Activated CD4-positive, alpha-beta memory T cell treated with anti-CD3 and anti-CD28 coated beads for 36 hours (primary cell): ENCODE measurements at regions not wholly inside any gene's neighbourhood (a gene's known extent, or its start where the extent isn't known, plus 50 kb on each side); places are given as distances from the start of the nearest gene placed in this dataset.

Source experiments
- CTCF ChIA-PET: fragments of 350-600 bp; sonication (Branson Sonifier 250); formaldehyde crosslinking; loops from one replicate; lab custom pipeline; 2021; ENCODE audit warnings: antibody characterized with exemption, inconsistent platforms; lab: Charles Lee
- POLR2A ChIA-PET: fragments of 350-600 bp; sonication (Branson Sonifier 250); formaldehyde crosslinking; loops from one replicate; lab custom pipeline; 2021; ENCODE audit warnings: antibody characterized with exemption; lab: Charles Lee
- DNase-seq: peaks from one replicate; pipeline ENCODE4 v3.0.0-alpha.2; 2020
- H3K27ac Mint-ChIP-seq: one replicate; pipeline ENCODE4 v1.8.0; 2021; ENCODE audit warnings: mixed read lengths
- H3K27me3 Mint-ChIP-seq: one replicate; pipeline ENCODE4 v1.8.0; 2021; ENCODE audit warnings: mixed read lengths
- H3K36me3 Mint-ChIP-seq: one replicate; pipeline ENCODE4 v1.8.0; 2021; ENCODE audit warnings: mixed read lengths
- H3K4me1 Mint-ChIP-seq: one replicate; pipeline ENCODE4 v1.8.0; 2021; ENCODE audit warnings: low read depth, mixed read lengths
- H3K4me3 Mint-ChIP-seq: one replicate; pipeline ENCODE4 v1.8.0; 2021; ENCODE audit warnings: mild to moderate bottlenecking, mixed read lengths
- H3K9me3 Mint-ChIP-seq: one replicate; pipeline ENCODE4 v1.8.0; 2021; ENCODE audit warnings: mixed read lengths
- intact Hi-C: fragments of 100-400 bp; cut with micrococcal nuclease; formaldehyde crosslinking; loops from one replicate; pipeline ENCODE4 v1.15.1; 2023

DNA sequence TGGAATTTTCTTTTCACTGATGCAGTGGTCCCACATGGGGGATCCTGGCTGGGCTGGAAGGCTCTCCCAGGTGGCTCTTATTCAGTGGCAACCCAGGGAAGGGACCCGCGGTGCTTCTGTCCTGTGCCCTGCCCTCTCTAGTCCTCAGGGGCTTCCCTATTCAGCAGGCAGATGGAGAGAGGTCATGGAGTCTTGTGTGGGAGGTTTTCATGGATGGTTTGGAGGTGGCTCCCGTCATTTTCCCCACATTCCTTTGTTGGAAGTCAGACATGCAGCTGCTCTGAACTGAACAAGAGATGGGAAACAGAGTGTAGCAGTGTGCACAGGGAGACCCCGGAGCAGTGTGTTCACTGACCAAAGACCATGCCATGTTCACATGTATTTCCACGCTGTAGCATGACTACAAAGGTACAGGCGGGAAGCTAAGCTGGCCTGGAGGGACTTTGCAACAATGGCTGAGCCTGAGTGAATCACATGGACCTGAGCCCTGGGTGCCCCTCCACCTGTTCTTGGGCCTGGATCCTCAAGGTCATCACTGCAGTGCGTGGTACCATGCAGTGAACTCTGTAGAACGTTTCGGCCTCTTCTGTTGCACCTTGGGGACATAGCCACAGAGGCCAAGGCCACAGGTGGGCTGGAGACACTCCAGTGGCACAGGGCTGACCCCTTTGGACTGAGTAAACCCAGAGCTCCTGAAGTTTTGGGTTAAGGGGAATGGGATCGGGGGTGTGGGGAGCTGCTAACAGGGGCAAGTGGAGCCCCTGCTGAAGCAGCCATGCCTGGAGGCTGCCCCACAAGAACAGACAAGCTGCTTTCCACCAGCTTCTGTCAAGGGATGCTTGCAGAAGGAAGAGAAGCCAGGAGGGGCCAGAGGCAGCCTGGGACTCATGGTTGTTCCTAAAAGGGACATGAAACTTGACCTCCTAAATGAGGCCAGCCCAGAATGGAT, 123.0 kb downstream of the ASB7 start:
- H3K36me3 Mint-ChIP-seq: no peaks in the 10 kb centered on the region
- ChIA-PET CTCF (no interaction called here), POLR2A (no interaction called here)
- H3K4me3 Mint-ChIP-seq: no peak overlapping the region
- peaks cover 3% of the 10 kb centered on the region for H3K4me1 Mint-ChIP-seq
- H3K27ac Mint-ChIP-seq: no peak overlapping the region
- H3K9me3 Mint-ChIP-seq: no peaks in the 10 kb centered on the region
- H3K27me3 Mint-ChIP-seq: no peaks in the 10 kb centered on the region
- intact Hi-C loops: no loop called here
- DNase-seq: no peak

DNA sequence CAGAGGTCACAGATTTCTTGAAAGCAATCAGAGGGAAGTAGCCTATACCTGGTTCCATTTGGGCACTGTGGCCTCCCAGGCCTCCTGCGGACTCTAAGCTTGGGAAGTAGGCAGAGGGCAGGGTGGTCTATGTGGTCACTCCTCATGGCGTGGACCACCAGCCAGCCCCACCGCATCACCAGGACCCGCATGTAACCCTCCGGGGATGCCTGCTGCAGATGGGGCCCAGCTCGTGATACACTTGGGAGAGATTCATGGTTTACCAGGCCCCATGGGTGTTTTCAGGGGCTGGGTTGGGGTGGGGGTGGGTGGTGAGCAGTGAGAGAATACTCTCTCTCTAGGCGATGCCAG, 123.7 kb downstream of the ASB7 start:
- no peak overlapping the region for H3K27ac Mint-ChIP-seq
- CTCF ChIA-PET: interaction anchor here (0.6 kb wide), 1 partner anchor 260 kb away, joined by 3 read pairs; no protein-coding TSS in a partner anchor
- H3K27me3 Mint-ChIP-seq: no peaks in the 10 kb centered on the region
- H3K4me1 Mint-ChIP-seq: peaks cover 3% of the 10 kb centered on the region
- no peak for DNase-seq
- POLR2A ChIA-PET: no interaction called here
- intact Hi-C loops: no loop called here
- H3K9me3 Mint-ChIP-seq: no peaks in the 10 kb centered on the region
- H3K36me3 Mint-ChIP-seq: no peaks in the 10 kb centered on the region
- no peak overlapping the region for H3K4me3 Mint-ChIP-seq

DNA sequence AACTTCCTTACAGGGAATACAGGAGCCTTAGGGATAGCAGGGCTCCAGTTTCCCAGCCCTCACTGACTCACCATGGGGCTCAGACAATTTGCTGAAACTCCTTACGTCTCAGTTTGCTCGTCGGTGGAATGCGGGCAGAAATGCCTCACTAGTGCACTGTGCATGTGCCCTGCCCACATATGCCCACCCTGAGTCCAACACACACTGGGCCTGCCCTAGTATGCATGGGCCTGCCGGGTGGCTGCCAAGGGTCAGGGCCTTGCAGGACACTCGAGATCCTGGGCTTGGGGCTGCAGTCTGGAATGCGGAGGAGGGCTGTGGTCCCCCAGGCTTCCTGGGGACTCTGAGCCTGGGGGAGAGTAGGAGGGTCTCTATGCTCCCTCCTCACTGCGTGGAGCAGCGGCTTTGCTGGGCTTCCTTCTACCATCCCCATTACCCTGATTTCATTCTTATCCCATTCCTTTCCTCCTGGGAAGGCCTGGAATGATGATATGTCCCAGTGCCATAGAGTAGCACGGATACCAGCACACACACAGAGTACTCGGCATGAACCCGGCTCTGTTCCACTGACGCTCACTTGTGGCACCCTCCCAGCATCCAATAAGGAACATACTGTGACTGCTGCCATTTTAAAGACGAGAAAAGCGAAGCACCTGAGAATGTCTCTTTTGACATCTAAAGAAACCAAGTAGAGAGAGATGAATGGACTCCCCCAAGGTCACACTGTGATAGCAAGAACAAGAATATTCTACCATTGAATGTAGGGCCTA, 124.2 kb downstream of the ASB7 start:
- no peak overlapping the region for H3K4me3 Mint-ChIP-seq
- no peaks in the 10 kb centered on the region for H3K9me3 Mint-ChIP-seq
- intact Hi-C loops: no loop called here
- no peak overlapping the region for H3K27ac Mint-ChIP-seq
- H3K27me3 Mint-ChIP-seq: no peaks in the 10 kb centered on the region
- ChIA-PET POLR2A (no interaction called here), CTCF (interaction anchor here (0.6 kb wide), 1 partner anchor 259 kb away, joined by 3 read pairs; no protein-coding TSS in a partner anchor)
- peaks cover 3% of the 10 kb centered on the region for H3K4me1 Mint-ChIP-seq
- no peaks in the 10 kb centered on the region for H3K36me3 Mint-ChIP-seq
- no peak for DNase-seq

DNA sequence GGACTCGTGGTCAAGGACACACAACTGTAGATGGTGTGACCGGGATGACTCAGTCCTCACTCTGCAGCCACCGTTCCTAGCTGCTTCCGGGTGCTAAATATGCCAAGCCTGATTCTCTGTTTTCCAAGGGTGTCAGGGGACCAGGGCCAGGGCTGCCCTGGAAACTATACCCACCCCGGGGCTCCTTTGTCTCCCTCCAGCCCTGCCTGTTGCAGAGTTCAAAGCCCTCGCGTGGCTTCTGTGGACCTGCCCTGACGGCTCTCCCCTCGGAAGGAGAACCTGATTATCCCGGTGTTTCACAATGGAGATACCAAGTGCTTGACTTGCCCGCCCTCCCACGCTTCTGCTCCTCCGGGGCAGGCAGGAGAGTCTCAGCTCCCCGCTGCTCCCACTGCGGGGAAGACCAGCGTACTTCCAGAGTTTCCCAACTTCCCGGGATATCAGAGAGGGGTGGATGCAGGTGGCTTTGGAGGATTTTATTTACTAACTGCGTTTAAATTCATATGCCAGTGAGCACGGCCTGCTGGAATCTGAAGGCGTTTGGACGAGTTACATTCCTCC, 125.0 kb downstream of the ASB7 start:
- Mint-ChIP-seq H3K36me3 (no peaks in the 10 kb centered on the region), H3K4me3 (no peak overlapping the region), H3K27me3 (no peaks in the 10 kb centered on the region), H3K27ac (no peak overlapping the region), H3K4me1 (no peaks in the 10 kb centered on the region), H3K9me3 (no peaks in the 10 kb centered on the region)
- POLR2A ChIA-PET: no interaction called here
- intact Hi-C loops: no loop called here
- no peak for DNase-seq
- CTCF ChIA-PET: no interaction called here

DNA sequence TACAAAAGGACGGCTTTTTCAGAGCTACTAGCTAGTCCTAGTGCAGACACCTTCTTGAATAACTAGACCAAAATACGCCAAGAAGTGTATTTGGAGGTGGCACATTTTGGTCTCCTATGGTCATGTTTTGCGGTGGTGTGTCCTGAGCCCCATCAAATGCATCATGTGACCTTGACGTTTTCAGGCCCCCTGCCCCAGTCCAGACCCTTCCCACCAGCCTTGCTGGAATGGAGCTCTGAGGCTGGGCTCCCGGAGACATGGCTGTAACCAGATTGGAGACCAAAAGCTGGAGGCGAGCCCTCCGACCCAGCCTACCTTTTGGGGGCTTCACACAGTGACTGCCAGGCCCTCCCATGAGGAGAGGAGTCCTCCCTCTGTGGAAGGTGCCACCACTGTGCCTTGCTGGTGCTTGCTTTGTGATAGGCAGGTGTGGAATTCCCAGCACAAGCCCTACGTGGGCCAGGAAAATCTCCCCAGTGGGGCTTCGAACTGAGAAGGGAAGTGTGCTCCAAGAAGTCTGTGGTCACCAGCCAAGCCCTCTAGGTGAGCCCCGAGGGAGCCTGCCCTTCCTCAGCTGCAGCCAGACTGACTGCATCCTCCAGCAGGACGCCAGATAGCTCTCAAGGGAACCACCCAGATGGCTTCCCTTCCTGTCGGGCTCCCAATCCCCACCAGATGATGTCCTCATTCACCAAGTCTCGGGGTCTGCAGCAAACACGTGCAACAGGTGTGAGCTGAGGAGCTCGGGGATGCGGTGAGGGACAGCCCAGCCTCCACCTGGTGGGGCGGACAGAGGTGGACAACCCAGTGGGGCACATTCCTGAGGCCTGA, 126.2 kb downstream of the ASB7 start:
- Mint-ChIP-seq H3K36me3 (no peaks in the 10 kb centered on the region), H3K4me1 (no peaks in the 10 kb centered on the region), H3K27me3 (no peaks in the 10 kb centered on the region), H3K27ac (no peak overlapping the region), H3K4me3 (no peak overlapping the region), H3K9me3 (no peaks in the 10 kb centered on the region)
- intact Hi-C loops: no loop called here
- no peak for DNase-seq
- ChIA-PET CTCF (interaction anchor here (1.0 kb wide), 1 partner anchor 144 kb away, joined by 3 read pairs; no protein-coding TSS in a partner anchor), POLR2A (no interaction called here)

DNA sequence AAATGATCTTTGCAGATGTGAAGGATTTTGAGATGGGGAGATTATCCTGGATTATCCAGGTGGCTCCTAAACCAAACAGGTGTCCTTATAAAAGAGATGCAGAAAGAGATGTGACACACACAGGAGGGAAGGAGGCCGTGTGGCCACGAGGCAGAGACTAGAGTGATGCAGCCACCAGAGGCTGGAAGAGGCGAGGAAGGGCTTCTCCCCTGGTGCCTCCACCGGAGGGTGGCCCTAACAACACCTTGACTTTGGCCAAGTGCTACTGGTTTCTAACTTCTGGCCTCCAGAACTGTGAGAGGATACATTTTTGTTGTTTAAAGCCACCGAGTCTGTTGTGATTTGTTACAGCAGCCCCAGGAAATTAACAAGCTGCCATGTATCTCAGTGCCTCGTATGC, 127.1 kb downstream of the ASB7 start:
- Mint-ChIP-seq H3K4me3 (no peak overlapping the region), H3K36me3 (no peaks in the 10 kb centered on the region), H3K4me1 (no peaks in the 10 kb centered on the region), H3K27ac (no peak overlapping the region), H3K9me3 (no peaks in the 10 kb centered on the region), H3K27me3 (no peaks in the 10 kb centered on the region)
- CTCF ChIA-PET: interaction anchor here (1.0 kb wide), 1 partner anchor 143 kb away, joined by 3 read pairs; no protein-coding TSS in a partner anchor
- intact Hi-C loops: no loop called here
- DNase-seq: no peak
- POLR2A ChIA-PET: no interaction called here

DNA sequence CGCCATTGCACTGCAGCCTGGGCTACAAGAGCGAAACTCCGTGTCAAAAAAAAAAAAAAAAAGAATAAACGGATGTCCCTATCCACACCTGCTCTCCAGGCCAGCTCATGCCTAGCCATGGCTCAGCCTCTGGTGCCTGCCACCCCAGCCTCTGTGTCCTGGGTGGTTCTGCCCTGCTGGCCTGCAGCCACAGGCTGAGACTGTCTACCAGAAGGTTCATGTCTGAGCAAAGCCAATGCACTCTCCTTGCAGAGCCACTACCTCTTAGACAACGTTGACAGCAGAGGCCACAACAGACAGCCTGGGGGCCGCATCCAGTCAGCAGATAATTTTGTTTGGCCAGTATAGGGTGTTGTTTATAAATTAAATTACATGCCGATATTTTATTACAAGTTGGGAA, 127.7 kb downstream of the ASB7 start:
- DNase-seq: no peak
- no peak overlapping the region for H3K27ac Mint-ChIP-seq
- H3K27me3 Mint-ChIP-seq: no peaks in the 10 kb centered on the region
- H3K36me3 Mint-ChIP-seq: no peaks in the 10 kb centered on the region
- CTCF ChIA-PET: no interaction called here
- POLR2A ChIA-PET: no interaction called here
- intact Hi-C loops: no loop called here
- H3K4me1 Mint-ChIP-seq: no peaks in the 10 kb centered on the region
- no peak overlapping the region for H3K4me3 Mint-ChIP-seq
- no peaks in the 10 kb centered on the region for H3K9me3 Mint-ChIP-seq

DNA sequence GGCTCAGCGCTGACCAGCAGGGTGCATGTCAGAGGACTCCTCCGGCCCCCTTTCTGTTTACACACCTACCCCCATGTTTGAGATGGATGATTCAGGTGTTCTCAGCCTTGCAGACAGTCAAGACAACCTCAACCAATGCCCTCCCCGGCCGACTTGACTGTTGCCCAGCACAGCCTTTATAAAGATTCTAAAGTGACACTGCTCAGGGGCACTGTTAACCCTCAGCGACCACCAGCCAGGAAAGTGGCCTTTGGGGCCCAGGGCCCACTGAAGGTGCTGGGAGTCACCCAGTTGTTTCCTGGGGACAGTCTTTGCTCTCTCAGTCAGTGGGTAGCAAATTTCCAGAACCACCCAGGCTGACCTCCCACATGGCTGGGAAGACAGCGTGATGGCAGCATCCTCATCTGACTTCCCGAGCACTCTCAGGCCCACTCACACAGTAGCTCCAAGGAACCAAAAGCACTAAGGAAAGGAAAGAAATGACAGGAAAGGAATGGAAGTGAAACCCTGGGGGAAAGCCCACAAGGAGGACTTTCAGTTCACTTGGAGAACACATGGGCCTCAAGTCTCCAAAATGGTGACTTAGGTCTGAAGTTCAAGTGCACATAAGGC, 128.4 kb downstream of the ASB7 start:
- CTCF ChIA-PET: no interaction called here
- DNase-seq: no peak

DNA sequence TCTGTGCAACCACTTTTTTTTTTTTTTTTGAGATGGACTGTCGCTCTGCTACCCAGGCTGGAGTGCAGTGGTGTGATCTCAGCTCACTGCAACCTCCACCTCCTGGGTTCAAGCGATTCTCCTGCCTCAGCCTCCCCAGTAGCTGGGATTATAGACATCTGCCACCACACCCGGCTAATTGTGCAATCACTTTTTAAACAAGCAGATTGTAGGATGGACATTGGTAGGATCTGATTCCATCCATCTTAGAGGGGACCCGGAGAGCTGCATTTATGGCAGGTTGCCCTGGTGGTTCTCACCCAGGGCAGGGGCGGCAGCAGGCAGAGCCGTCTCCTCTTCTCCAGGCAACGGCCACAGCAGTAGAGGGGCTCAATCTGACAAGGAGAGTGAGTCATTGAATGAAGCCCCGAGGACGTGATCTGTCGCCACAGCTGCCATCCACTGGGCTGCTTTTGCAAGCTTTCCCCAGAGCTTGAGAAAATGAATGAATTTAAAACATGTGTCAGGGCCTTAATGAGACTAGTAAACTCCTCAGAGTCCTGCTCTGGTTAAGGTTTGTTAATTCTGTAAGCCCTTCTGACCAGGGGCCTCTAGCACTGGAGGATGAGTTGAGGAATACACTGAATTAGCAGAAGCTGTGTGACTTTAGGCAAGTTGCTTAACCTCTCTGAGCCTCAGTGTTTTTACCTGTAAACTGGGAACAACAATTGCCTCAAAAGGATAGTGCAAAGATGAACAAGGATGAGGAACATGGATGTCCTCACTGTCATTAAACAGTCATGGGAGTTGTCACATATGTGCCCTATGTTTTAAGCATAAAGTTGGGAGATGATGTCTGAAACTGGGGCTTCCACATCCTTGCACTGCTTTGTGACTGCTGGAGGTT, 129.1 kb downstream of the ASB7 start:
- H3K4me1 Mint-ChIP-seq: no peaks in the 10 kb centered on the region
- intact Hi-C loops: no loop called here
- H3K27me3 Mint-ChIP-seq: no peaks in the 10 kb centered on the region
- DNase-seq: no peak
- no peaks in the 10 kb centered on the region for H3K9me3 Mint-ChIP-seq
- ChIA-PET POLR2A (no interaction called here), CTCF (no interaction called here)
- H3K27ac Mint-ChIP-seq: no peak overlapping the region
- H3K4me3 Mint-ChIP-seq: no peak overlapping the region
- no peaks in the 10 kb centered on the region for H3K36me3 Mint-ChIP-seq

More for the DNA sequence above, 128.4 kb downstream of the ASB7 start:
- no peaks in the 10 kb centered on the region for H3K27me3 Mint-ChIP-seq
- H3K9me3 Mint-ChIP-seq: no peaks in the 10 kb centered on the region
- intact Hi-C loops: no loop called here
- H3K27ac Mint-ChIP-seq: no peak overlapping the region
- no peaks in the 10 kb centered on the region for H3K36me3 Mint-ChIP-seq
- no peaks in the 10 kb centered on the region for H3K4me1 Mint-ChIP-seq
- H3K4me3 Mint-ChIP-seq: no peak overlapping the region
- POLR2A ChIA-PET: no interaction called here

DNA sequence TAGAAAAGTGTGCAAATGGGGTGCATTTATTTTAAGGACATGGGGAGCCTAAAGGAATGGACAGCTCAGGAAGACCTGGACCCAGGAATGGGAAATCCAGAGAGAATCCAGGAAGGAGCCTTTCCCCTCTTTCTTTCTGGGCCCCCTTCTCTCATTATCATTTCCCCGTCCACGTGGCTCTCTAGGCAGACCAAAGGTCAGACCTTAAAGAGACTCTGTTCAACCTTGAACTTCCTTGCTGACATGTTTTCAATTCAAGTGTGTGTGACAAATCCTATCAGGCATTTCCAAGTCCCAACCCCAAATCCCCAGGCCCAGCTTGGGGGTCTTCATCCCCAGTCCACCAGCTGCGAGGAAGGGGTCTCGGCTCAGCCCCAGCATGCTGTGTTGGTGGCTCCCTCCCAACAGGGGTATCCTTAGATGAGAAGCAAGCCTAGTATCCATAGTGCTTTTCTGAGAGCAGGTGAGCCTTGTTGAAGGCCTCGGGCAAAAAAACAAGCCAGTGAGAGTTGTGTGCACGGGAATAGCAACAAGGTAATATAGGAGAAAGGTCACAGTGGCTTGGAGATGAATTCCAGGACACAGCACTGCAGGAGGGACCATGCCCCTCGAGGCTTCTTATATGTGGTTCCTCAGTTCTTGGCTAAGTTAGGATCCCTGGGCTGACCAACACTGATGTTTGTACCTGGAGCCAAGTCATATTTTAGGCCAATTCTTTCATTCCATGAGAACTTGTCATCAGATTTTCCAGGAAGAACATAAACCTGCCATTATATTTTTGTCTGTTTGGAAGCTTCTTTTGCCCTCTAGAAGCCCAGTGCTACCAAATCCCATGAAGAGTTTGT, 130.0 kb downstream of the ASB7 start:
- POLR2A ChIA-PET: no interaction called here
- Mint-ChIP-seq H3K36me3 (no peaks in the 10 kb centered on the region), H3K27ac (no peak overlapping the region), H3K9me3 (no peaks in the 10 kb centered on the region), H3K4me3 (no peak overlapping the region), H3K27me3 (no peaks in the 10 kb centered on the region), H3K4me1 (no peaks in the 10 kb centered on the region)
- intact Hi-C loops: no loop called here
- CTCF ChIA-PET: no interaction called here
- no peak for DNase-seq
